GM21737 (cell line): ENCODE measurements at regions not wholly inside any gene's neighbourhood (a gene's known extent, or its start where the extent isn't known, plus 50 kb on each side); places are given as distances from the start of the nearest gene placed in this dataset.
"Not testable (repeated sequence)": the region's sequence is repeated elsewhere in the genome, so short reads cannot be mapped to it uniquely, and the experiment has no call there.

Source experiments
- ATAC-seq: cut with Tn5 transposase; IDR thresholded peaks from one replicate; pipeline ENCODE4 v1.9.1; 2021; ENCODE audit warnings: mild to moderate bottlenecking, moderate library complexity; ENCODE audit not compliant: unreplicated experiment

DNA sequence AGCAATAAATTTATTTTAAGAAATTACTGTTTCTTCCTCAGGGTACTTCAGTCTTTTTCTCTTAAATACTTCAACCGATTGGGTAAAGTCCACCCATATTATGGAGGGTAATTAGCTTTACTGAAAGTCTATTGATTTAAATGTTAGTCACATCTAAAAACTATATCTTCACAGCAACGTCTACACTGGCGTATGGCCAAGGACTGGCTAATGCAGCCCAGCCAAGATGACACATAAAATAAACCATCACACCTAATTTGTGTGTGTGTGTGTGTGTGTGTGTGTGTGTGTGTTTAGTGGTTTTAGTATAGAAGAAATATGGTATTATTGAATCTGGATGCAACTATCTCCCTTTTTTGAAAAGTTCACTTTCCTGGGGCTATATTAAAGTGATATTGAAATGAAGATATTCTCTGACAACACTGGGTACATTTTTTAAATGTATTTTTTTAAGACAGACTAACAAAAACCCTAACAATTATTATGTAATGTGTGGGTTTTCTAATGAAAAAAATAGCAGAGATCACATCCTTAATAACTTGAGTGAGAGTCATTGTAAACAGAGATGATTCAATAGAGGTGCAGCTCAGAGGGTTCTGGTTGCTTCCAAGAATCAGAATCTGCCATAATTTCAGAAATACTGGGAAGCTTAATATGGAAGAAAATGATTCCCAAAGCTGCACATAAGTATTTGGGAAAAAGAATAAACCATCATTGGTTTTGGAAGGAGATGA lies 584.2 kb upstream of the MBL2 start:
- ATAC-seq: no peak

- ATAC-seq: not testable (repeated sequence)
Measured at GRCh38 chr10:53342531-53342930, 569.9 kb upstream of the MBL2 start.

DNA sequence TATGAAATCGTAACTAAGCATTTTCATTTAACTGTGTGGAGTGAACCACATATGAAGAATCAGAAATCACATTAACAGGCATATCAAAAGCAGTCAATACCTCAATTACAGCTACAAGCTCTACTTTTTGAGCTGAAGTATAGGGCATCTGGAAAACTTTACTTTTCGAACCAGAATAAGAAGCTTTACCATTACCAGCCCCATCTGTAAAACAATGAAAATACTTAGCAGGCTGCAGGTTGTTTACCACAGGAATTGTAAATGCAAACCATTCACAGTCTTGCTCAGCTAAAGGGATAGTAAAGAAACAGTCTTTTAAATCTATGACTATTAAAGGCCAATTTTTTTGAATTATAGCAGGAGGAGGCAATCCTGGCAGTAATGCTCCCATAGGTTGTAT lies 565.6 kb upstream of the MBL2 start:
- ATAC-seq: not testable (repeated sequence)

DNA sequence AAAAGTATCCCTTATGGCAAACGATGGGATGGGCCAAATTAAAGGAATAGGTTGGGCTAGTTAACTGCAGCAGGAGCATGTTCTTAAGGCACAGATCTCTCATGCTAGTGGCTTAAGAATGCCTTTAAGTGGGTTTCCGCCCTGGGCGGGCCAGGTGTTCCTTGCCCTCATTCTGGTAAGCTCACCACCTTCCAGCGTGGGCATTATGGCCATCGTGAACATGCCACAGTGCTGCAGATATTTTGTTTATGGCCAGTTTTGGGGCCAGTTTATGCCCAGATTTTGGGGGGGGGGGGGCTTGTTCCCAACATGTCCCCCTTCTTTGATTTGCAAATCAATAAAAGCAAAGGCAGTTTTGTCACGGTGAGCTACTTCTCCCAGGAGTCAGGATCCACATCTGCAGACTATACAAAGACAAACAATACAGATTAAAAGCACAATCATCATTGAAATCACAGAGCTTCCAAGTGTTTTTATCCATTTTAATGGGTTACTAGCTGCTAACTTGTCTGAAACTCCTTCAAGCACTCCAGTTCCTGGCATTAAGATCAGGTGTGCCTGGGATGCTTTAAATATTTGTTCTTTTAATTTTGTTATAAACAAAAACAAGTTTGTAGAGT lies 563.3 kb upstream of the MBL2 start:
- not testable (repeated sequence) for ATAC-seq

- ATAC-seq: no peak
Measured at GRCh38 chr10:53331460-53331859, 558.9 kb upstream of the MBL2 start.

DNA sequence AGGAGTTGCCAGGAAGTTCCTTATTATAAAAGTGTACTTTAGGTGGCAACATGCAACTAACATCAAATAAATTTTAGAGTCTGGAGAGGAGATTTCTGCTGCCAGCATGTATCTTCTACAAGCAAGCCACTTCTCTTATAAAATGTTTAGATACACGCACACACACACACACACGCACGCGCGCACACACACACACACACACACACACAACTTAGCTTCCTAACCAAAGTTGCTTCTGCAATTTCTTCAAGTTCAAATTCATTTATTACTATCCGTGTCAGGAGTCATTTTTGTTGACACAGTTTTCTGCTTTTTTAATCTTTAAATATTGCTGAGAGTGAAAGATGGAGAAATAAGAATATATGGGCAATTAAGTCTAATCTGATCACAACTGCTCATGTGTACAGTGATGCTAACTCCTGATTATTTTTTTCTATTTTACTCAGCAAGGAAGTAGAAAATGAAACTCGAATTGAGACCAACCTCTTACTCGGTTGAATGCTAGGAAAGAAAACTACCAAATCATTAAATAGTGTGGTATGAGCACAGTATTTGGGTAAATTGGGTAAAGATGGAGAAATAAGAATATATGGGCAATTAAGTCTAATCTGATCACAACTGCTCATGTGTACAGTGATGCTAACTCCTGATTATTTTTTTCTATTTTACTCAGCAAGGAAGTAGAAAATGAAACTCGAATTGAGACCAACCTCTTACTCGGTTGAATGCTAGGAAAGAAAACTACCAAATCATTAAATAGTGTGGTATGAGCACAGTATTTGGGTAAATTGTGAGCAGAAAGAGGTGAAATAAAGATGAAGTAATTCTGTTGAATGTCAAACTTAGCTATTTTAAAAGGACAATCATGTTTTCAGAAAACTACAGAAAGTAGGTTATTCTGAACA lies 554.1 kb upstream of the MBL2 start:
- not testable (repeated sequence) for ATAC-seq

- no peak for ATAC-seq
Measured at GRCh38 chr10:53325066-53325465, 552.5 kb upstream of the MBL2 start.

DNA sequence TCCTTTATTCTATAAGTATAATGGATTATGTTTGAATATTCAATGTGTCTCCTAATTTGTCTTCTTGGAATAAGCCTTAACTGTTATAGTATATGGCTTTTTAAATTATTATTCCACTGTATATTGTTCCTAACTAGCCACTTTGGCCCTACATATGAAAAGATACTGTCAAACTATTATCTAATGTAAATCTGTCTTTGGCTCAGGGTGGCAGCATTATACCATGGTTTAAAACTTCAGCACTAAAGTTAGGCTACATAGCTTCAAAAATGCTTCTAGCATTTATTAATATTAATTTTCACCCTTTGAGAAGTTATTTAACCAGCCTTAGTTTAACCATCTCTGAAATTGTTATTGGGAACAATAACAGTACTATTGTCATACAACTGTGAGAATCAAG lies 543.1 kb upstream of the MBL2 start:
- no peak for ATAC-seq

- ATAC-seq: no peak
Measured at GRCh38 chr10:53314876-53315275, 542.3 kb upstream of the MBL2 start.

GRCh38 chr10:53298443-53298842 lies 525.9 kb upstream of the MBL2 start:
- ATAC-seq: no peak

DNA sequence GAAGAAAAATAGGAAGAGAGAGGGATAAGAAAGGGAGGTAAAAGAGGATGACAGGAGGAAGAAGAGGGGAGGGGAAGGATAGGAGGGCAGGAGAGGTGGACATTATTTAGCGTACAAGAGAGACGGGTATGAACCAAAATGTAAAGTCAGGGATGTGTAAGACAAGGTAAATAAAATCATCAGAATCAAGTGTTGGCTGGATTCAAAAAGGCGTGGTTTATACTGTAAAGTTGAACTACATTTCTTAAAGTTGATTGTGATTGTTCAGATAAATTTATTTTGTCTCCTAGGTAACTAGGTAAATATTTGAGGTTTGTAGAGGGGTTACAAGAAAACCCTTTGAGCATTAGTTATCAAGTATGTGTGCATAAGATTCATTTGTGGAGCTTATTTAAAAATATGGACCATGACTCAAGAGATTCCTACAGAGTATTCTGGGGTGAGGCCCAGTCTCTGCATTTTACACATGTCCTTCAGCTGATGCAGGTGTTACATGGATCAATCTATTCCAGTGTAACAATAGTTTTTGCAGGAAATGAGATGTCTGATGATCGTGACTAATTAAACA lies 512.1 kb upstream of the MBL2 start:
- ATAC-seq: no peak

DNA sequence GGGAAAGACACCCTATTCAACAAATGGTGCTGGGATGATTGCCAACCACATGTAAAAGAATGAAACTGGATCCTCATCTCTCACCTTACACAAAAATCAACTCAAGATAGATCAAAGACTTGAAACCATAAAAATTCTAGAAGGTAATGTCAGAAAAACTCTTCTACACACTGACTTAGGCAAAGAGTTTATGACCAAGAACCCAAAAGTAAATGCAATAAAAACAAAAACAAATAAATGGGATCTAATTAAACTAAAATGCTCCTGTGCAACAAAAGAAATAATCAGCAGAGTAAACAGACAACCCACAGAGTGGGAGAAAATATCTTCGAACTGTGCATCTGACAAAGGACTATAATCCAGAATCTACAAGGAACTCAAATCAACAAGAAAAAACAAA lies 504.2 kb upstream of the MBL2 start:
- ATAC-seq: no peak

GRCh38 chr10:53269482-53269881 lies 496.9 kb upstream of the MBL2 start:
- ATAC-seq: no peak

- no peak for ATAC-seq
Measured at GRCh38 chr10:53260213-53260612, 487.6 kb upstream of the MBL2 start.

DNA sequence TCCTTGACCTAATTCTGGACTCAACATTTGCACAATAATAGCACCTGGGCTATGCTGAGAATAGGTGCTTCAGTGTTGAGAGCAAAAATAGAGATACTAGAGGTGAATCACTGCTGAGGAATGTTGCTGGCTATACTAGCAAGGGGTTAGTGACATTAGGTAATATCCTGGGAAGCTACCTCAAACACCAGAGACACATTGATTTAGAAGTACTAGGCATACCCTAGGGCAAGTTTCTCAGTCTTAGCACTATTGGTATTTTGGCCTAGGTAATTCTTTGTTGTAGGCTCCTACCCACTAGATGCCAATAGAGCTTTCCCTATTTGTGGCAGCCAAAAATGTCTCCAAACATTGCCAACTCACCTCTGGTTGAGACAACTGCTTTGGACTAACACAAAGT lies 484.0 kb upstream of the MBL2 start:
- no peak for ATAC-seq

GRCh38 chr10:53255661-53256205 lies 483.1 kb upstream of the MBL2 start:
- no peak for ATAC-seq

DNA sequence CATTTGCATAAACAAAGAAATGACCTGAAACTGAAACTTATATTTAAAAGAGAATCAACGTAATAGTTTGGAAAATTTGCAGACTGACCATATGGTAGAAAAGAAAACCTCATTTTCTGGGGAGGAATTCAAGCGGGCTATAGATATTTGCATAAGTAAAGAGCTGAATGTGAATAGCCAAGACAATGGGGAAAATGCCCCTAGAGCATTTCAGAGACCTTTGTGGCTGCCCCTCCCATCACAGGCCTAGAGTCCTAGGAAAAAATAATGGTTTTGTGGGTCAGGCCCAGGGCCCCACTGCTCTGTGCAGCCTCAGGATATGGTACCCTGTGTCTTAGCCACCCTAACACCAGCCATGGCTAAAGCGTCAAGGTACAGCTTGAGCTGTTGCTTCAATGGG lies 480.6 kb upstream of the MBL2 start:
- no peak for ATAC-seq

GRCh38 chr10:53239873-53240272 lies 467.3 kb upstream of the MBL2 start:
- ATAC-seq: no peak

DNA sequence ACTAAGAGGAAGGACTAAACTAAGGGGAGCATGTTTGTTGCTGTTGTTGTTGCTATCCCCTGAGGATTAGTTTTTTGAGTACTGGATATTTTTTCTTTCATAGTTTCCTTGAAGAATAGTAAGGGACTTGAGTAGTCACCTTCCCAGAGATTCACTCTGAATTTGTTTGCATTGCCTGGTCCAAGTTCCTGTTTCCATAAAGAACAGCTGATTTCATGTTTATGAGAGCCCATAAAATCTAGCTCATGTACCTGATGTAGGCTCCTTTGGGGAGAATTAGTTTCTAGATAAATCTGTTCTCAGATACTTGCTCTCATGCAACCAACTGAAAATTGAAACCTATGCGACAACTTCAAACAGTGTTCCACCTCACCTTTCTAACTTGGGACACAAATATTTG lies 464.4 kb upstream of the MBL2 start:
- no peak for ATAC-seq

GRCh38 chr10:53233749-53234148 lies 461.2 kb upstream of the MBL2 start:
- no peak for ATAC-seq

GRCh38 chr10:53230651-53231050 lies 458.1 kb upstream of the MBL2 start:
- no peak for ATAC-seq
